Retinal pigment epithelial cell (primary cell): ENCODE measurements at regions not wholly inside any gene's neighbourhood (a gene's known extent, or its start where the extent isn't known, plus 50 kb on each side); places are given as distances from the start of the nearest gene placed in this dataset.

Experiments
- DNase-seq: peaks from one replicate; pipeline ENCODE4 v3.0.0-alpha.2; 2010; ENCODE audit warnings: low read depth
- H3K4me3 ChIP-seq: 2 replicates; pipeline ENCODE4 v1.5.1; 2011; ENCODE audit warnings: mild to moderate bottlenecking, low read length, control low read depth, moderate library complexity
- CTCF ChIP-seq: conservative IDR thresholded peaks from 2 replicates; pipeline ENCODE4 v1.5.1; 2011; ENCODE audit warnings: low read depth, low read length, control low read depth, inconsistent platforms

- TF ChIP-seq CTCF: no peak
These were observed 650.0 kb downstream of the BRD1 start for GRCh38 chr22:49177666-49178065.

GRCh38 chr22:49176956-49177355, 650.7 kb downstream of the BRD1 start:
- no peak for DNase-seq
- H3K4me3 ChIP-seq: no peak overlapping the region
- no peak for TF ChIP-seq CTCF

More at GRCh38 chr22:49177666-49178065, 650.0 kb downstream of the BRD1 start:
- DNase-seq: no peak
- no peak overlapping the region for H3K4me3 ChIP-seq

GRCh38 chr22:49170053-49170452, 657.6 kb downstream of the BRD1 start:
- DNase-seq: no peak
- no peak for TF ChIP-seq CTCF
- no peak overlapping the region for H3K4me3 ChIP-seq

- DNase-seq: no peak
- no peak overlapping the region for H3K4me3 ChIP-seq
- TF ChIP-seq CTCF: no peak
These were observed 658.5 kb downstream of the BRD1 start for GRCh38 chr22:49169074-49169744.

GRCh38 chr22:49168219-49168813, 659.4 kb downstream of the BRD1 start:
- H3K4me3 ChIP-seq: no peak overlapping the region
- no peak for TF ChIP-seq CTCF
- no peak for DNase-seq

- H3K4me3 ChIP-seq: no peak overlapping the region
- DNase-seq: no peak
- no peak for TF ChIP-seq CTCF
These were observed 660.9 kb downstream of the BRD1 start for GRCh38 chr22:49166746-49167145.

- H3K4me3 ChIP-seq: no peak overlapping the region
- DNase-seq: no peak
- TF ChIP-seq CTCF: no peak
These were observed 661.5 kb downstream of the BRD1 start for GRCh38 chr22:49166211-49166610.
